GM23338 (cell line): ENCODE measurements at regions not wholly inside any gene's neighbourhood (a gene's known extent, or its start where the extent isn't known, plus 50 kb on each side); places are given as distances from the start of the nearest gene placed in this dataset.

Experiments used
- ATAC-seq: fragments of 200-7000 bp; cut with Tn5 transposase; 3 replicates; pipeline ENCODE4 v1.9.1; 2020
- DNase-seq: peaks from one replicate; pipeline ENCODE4 v3.0.0-alpha.2; 2015; ENCODE audit warnings: low spot score
- H2AFZ ChIP-seq: fragments of 200-600 bp; sonication (generic); 2 replicates; pipeline ENCODE4 v1.8.0; 2016; ENCODE audit warnings: antibody characterized with exemption, mild to moderate bottlenecking, moderate library complexity
- H3F3A ChIP-seq: fragments of 200-600 bp; sonication (generic); replicated peaks from 2 replicates; pipeline ENCODE4 v1.8.0; 2017; ENCODE audit warnings: antibody characterized with exemption, mixed run types, low read depth
- H3K27ac ChIP-seq: fragments of 200-600 bp; sonication (generic); 2 replicates; pipeline ENCODE4 v1.6.1; 2016; ENCODE audit warnings: low read depth
- H3K27me3 ChIP-seq: fragments of 200-600 bp; sonication (generic); 2 replicates; pipeline ENCODE4 v1.8.0; 2016; ENCODE audit warnings: mild to moderate bottlenecking, mixed run types, moderate library complexity; ENCODE audit not compliant: insufficient read depth
- H3K36me3 ChIP-seq: fragments of 200-600 bp; sonication (generic); 2 replicates; pipeline ENCODE4 v1.8.0; 2016; ENCODE audit warnings: mild to moderate bottlenecking; ENCODE audit not compliant: insufficient read depth
- H3K4me1 ChIP-seq: fragments of 200-600 bp; sonication (generic); 2 replicates; pipeline ENCODE4 v1.8.0; 2016; ENCODE audit warnings: mild to moderate bottlenecking, moderate library complexity; ENCODE audit not compliant: insufficient read depth
- H3K4me2 ChIP-seq: fragments of 200-600 bp; sonication (generic); 2 replicates; pipeline ENCODE4 v1.7.1; 2017; ENCODE audit warnings: mixed run types
- H3K4me3 ChIP-seq: fragments of 200-600 bp; sonication (generic); 2 replicates; pipeline ENCODE4 v1.6.1; 2016; ENCODE audit warnings: mixed run types
- H3K79me2 ChIP-seq: fragments of 200-600 bp; sonication (generic); replicated peaks from 2 replicates; pipeline ENCODE4 v1.8.0; 2017; ENCODE audit warnings: mild to moderate bottlenecking; ENCODE audit not compliant: insufficient read depth
- H3K9me2 ChIP-seq: fragments of 200-600 bp; sonication (generic); 2 replicates; pipeline ENCODE4 v1.8.0; 2017; ENCODE audit not compliant: insufficient read depth
- H4K20me1 ChIP-seq: fragments of 200-600 bp; sonication (generic); replicated peaks from 2 replicates; pipeline ENCODE4 v1.8.0; 2017; ENCODE audit warnings: mild to moderate bottlenecking; ENCODE audit not compliant: insufficient read depth
- H3K27ac Mint-ChIP-seq: 2 replicates; pipeline ENCODE4 v1.8.0; 2020; ENCODE audit warnings: inconsistent platforms, mild to moderate bottlenecking, moderate library complexity, mixed read lengths
- H3K27me3 Mint-ChIP-seq: 3 replicates; pipeline ENCODE4 v1.8.0; 2022; ENCODE audit warnings: low read depth, mild to moderate bottlenecking, moderate library complexity, mixed read lengths, inconsistent platforms; ENCODE audit not compliant: insufficient read depth, poor library complexity
- H3K36me3 Mint-ChIP-seq: 3 replicates; pipeline ENCODE4 v1.8.0; 2021; ENCODE audit warnings: low read depth, mild to moderate bottlenecking, inconsistent platforms, moderate library complexity, mixed read lengths
- H3K4me1 Mint-ChIP-seq: 3 replicates; pipeline ENCODE4 v1.8.0; 2020; ENCODE audit warnings: mild to moderate bottlenecking, inconsistent platforms, mixed read lengths
- H3K4me3 Mint-ChIP-seq: 3 replicates; pipeline ENCODE4 v1.8.0; 2021; ENCODE audit warnings: moderate library complexity, mild to moderate bottlenecking, inconsistent platforms, mixed read lengths
- H3K9me3 Mint-ChIP-seq: 3 replicates; pipeline ENCODE4 v1.8.0; 2020; ENCODE audit warnings: moderate library complexity, mild to moderate bottlenecking, inconsistent platforms, mixed read lengths
- ETS1 ChIP-seq: IDR thresholded peaks from 2 replicates; pipeline ENCODE4 v1.6.1; 2016; ENCODE audit warnings: antibody characterized with exemption
- EZH2 ChIP-seq: fragments of 200-600 bp; sonication (generic); IDR thresholded peaks from one replicate; pipeline ENCODE4 v1.8.0; 2017; ENCODE audit warnings: antibody characterized with exemption, mild to moderate bottlenecking, low read depth; ENCODE audit not compliant: unreplicated experiment
- EZH2phosphoT487 ChIP-seq: fragments of 200-600 bp; sonication (generic); IDR thresholded peaks from one replicate; pipeline ENCODE4 v1.8.1; 2018; ENCODE audit warnings: antibody characterized with exemption; ENCODE audit not compliant: unreplicated experiment
- JUNB ChIP-seq: IDR thresholded peaks from one replicate; pipeline ENCODE4 v1.6.1; 2016; ENCODE audit warnings: antibody characterized with exemption; ENCODE audit not compliant: unreplicated experiment
- NANOG ChIP-seq: IDR thresholded peaks from 2 replicates; pipeline ENCODE4 v1.6.1; 2016; ENCODE audit warnings: antibody characterized with exemption, borderline replicate concordance
- REST ChIP-seq: IDR thresholded peaks from one replicate; pipeline ENCODE4 v1.6.1; 2018; ENCODE audit warnings: antibody characterized with exemption; ENCODE audit not compliant: unreplicated experiment
- STAT1 ChIP-seq: IDR thresholded peaks from one replicate; pipeline ENCODE4 v1.6.1; 2016; ENCODE audit warnings: antibody characterized with exemption; ENCODE audit not compliant: unreplicated experiment
- ZNF114 ChIP-seq: fragments of 250-450 bp; sonication (Bioruptor Pico); IDR thresholded peaks from 2 replicates; pipeline ENCODE4 v1.5.0; 2020; ENCODE audit warnings: mild to moderate bottlenecking, moderate library complexity
- ZNF331 ChIP-seq: fragments of 250-450 bp; sonication (Bioruptor Pico); IDR thresholded peaks from 2 replicates; pipeline ENCODE4 v1.5.0; 2020; ENCODE audit warnings: low read depth, mild to moderate bottlenecking, moderate library complexity

- H3K4me3 Mint-ChIP-seq: no peak overlapping the region
- no peaks in the 10 kb centered on the region for H3F3A ChIP-seq
These were observed 2396.8 kb upstream of the C9orf72 start for GRCh38 chr9:29969856-29970647.

GRCh38 chr9:29974197-29974596, 2400.9 kb upstream of the C9orf72 start:
- no peaks in the 10 kb centered on the region for H3K4me1 Mint-ChIP-seq
- H3K27ac Mint-ChIP-seq: no peak overlapping the region
- no peaks in the 10 kb centered on the region for H4K20me1 ChIP-seq
- no peaks in the 10 kb centered on the region for H3K79me2 ChIP-seq
- ATAC-seq (no peak), DNase-seq (no peak)
- H3K4me3 Mint-ChIP-seq: no peak overlapping the region
- H3K27ac ChIP-seq: no peak overlapping the region
- H3K9me2 ChIP-seq: no peaks in the 10 kb centered on the region
- no peaks in the 10 kb centered on the region for H3K4me1 ChIP-seq
- H3K4me3 ChIP-seq: no peak overlapping the region
- no peaks in the 10 kb centered on the region for H3K9me3 Mint-ChIP-seq
- H3K27me3 ChIP-seq: no peaks in the 10 kb centered on the region
- H3F3A ChIP-seq: no peaks in the 10 kb centered on the region
- no peaks in the 10 kb centered on the region for H3K36me3 Mint-ChIP-seq
- no peak overlapping the region for H2AFZ ChIP-seq
- H3K36me3 ChIP-seq: no peaks in the 10 kb centered on the region
- no peak overlapping the region for H3K4me2 ChIP-seq
- H3K27me3 Mint-ChIP-seq: no peaks in the 10 kb centered on the region
- no peak for TF ChIP-seq ZNF331 (CRISPR knock-in tag)
- no peak for TF ChIP-seq STAT1
- no peak for TF ChIP-seq EZH2
- TF ChIP-seq REST: no peak
- no peak for TF ChIP-seq EZH2phosphoT487
- no peak for TF ChIP-seq ETS1
- no peak for TF ChIP-seq NANOG

More at GRCh38 chr9:29969856-29970647, 2396.8 kb upstream of the C9orf72 start:
- H3K27ac Mint-ChIP-seq: no peak overlapping the region
- 0 out of 3 replicates have a peak, but pooled peaks cover 3% of the 10 kb centered on the region for H3K36me3 Mint-ChIP-seq
- no peaks in the 10 kb centered on the region for H3K4me1 Mint-ChIP-seq
- H3K4me2 ChIP-seq: no peak overlapping the region
- H3K9me3 Mint-ChIP-seq: peaks cover 6% of the 10 kb centered on the region
- no peaks in the 10 kb centered on the region for H3K36me3 ChIP-seq
- H3K4me1 ChIP-seq: no peaks in the 10 kb centered on the region
- no peak overlapping the region for H3K27ac ChIP-seq
- H3K4me3 ChIP-seq: no peak overlapping the region
- no peaks in the 10 kb centered on the region for H4K20me1 ChIP-seq
- no peak for ATAC-seq
- H3K27me3 ChIP-seq: no peaks in the 10 kb centered on the region
- no peaks in the 10 kb centered on the region for H3K9me2 ChIP-seq
- TF ChIP-seq STAT1 (no peak), NANOG (no peak), ZNF114 (CRISPR knock-in tag) (no peak), ZNF331 (CRISPR knock-in tag) (no peak), REST (no peak), JUNB (no peak), EZH2phosphoT487 (no peak)
- no peak overlapping the region for H2AFZ ChIP-seq
- no peaks in the 10 kb centered on the region for H3K79me2 ChIP-seq
- no peaks in the 10 kb centered on the region for H3K27me3 Mint-ChIP-seq
- no peak for DNase-seq
